DOHH2 (cell line): ENCODE measurements at regions not wholly inside any gene's neighbourhood (a gene's known extent, or its start where the extent isn't known, plus 50 kb on each side); places are given as distances from the start of the nearest gene placed in this dataset.
A peak's percentile ranks its signal among the peaks of the same experiment; 100 is the strongest.

Experiments
- H3F3A ChIP-seq: fragments of 200-600 bp; sonication (generic), shearing (Covaris generic); 2 replicates; pipeline ENCODE4 v1.6.0; 2016; ENCODE audit warnings: antibody characterized with exemption, mild to moderate bottlenecking; ENCODE audit not compliant: control insufficient read depth, insufficient read depth
- H3K27ac ChIP-seq: fragments of 200-600 bp; sonication (generic); 2 replicates; pipeline ENCODE4 v1.5.1; 2014; ENCODE audit warnings: low read depth, mild to moderate bottlenecking, low read length, moderate library complexity
- H3K27me3 ChIP-seq: fragments of 200-600 bp; sonication (generic); 2 replicates; pipeline ENCODE4 v1.6.1; 2014; ENCODE audit warnings: mild to moderate bottlenecking, low read length, mixed read lengths; ENCODE audit not compliant: control insufficient read depth
- H3K36me3 ChIP-seq: fragments of 200-600 bp; sonication (generic); 2 replicates; pipeline ENCODE4 v1.6.1; 2014; ENCODE audit warnings: mild to moderate bottlenecking, low read length, moderate library complexity, mixed read lengths; ENCODE audit not compliant: control insufficient read depth
- H3K4me1 ChIP-seq: fragments of 200-600 bp; sonication (generic); 2 replicates; pipeline ENCODE4 v1.6.1; 2014; ENCODE audit warnings: mild to moderate bottlenecking, low read length, mixed read lengths; ENCODE audit not compliant: control insufficient read depth
- H3K4me2 ChIP-seq: fragments of 200-600 bp; sonication (generic); 2 replicates; pipeline ENCODE4 v1.6.0; 2014; ENCODE audit warnings: mild to moderate bottlenecking, low read length, moderate library complexity
- H3K4me3 ChIP-seq: fragments of 200-600 bp; sonication (generic); 2 replicates; pipeline ENCODE4 v1.5.1; 2014; ENCODE audit warnings: mild to moderate bottlenecking, low read length, mixed read lengths
- H3K79me2 ChIP-seq: fragments of 200-600 bp; sonication (generic); 2 replicates; pipeline ENCODE4 v1.6.1; 2014; ENCODE audit warnings: mild to moderate bottlenecking, low read length, mixed read lengths; ENCODE audit not compliant: control insufficient read depth
- H3K9me2 ChIP-seq: fragments of 200-600 bp; sonication (generic); replicated peaks from 2 replicates; pipeline ENCODE4 v1.6.1; 2014; ENCODE audit warnings: mild to moderate bottlenecking, low read length, mixed read lengths; ENCODE audit not compliant: control insufficient read depth
- H3K9me3 ChIP-seq: fragments of 200-600 bp; sonication (generic); 2 replicates; pipeline ENCODE4 v1.6.1; 2014; ENCODE audit warnings: antibody characterized with exemption, low read length, mixed read lengths; ENCODE audit not compliant: control insufficient read depth, insufficient read depth
- H4K20me1 ChIP-seq: fragments of 200-600 bp; sonication (generic); 2 replicates; pipeline ENCODE4 v1.6.0; 2014; ENCODE audit warnings: low read depth, mild to moderate bottlenecking, antibody characterized with exemption, low read length, moderate library complexity; ENCODE audit not compliant: control insufficient read depth, insufficient read depth
- EZH2phosphoT487 ChIP-seq: fragments of 200-600 bp; sonication (generic); IDR thresholded peaks from 2 replicates; pipeline ENCODE4 v1.6.1; 2017; ENCODE audit warnings: borderline replicate concordance, mild to moderate bottlenecking, antibody characterized with exemption, low read length, moderate library complexity, mixed read lengths
- TF ChIP-seq, protein P1 (sequence below): fragments of 200-600 bp; sonication (generic); IDR thresholded peaks from one replicate; pipeline ENCODE4 v1.5.1; 2014; ENCODE audit warnings: antibody characterized with exemption, mild to moderate bottlenecking, low read depth, low read length; ENCODE audit not compliant: poor library complexity, severe bottlenecking

DNA sequence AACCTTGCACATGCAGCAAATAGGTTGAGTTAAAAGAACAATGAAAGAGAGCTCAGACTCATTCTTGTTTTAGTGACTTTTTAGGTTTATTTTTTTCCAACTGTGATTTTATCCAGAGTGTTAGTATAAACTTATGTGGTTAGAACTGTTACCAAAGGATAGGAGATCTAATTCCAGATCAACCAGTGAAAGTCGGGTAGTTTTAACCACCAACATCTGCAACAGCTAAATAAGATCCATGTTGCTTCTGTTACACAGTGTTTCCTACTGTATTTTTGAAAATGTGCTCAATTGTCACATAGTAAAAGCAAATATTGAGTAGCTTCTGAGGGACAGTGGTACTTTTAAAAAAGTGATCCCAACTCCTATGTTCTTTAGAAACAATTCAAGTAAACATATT lies 53.9 kb upstream of the ARGLU1 start:
- H4K20me1 ChIP-seq = no peaks in the 10 kb centered on the region
- no peaks in the 10 kb centered on the region for H3K9me3 ChIP-seq

DNA sequence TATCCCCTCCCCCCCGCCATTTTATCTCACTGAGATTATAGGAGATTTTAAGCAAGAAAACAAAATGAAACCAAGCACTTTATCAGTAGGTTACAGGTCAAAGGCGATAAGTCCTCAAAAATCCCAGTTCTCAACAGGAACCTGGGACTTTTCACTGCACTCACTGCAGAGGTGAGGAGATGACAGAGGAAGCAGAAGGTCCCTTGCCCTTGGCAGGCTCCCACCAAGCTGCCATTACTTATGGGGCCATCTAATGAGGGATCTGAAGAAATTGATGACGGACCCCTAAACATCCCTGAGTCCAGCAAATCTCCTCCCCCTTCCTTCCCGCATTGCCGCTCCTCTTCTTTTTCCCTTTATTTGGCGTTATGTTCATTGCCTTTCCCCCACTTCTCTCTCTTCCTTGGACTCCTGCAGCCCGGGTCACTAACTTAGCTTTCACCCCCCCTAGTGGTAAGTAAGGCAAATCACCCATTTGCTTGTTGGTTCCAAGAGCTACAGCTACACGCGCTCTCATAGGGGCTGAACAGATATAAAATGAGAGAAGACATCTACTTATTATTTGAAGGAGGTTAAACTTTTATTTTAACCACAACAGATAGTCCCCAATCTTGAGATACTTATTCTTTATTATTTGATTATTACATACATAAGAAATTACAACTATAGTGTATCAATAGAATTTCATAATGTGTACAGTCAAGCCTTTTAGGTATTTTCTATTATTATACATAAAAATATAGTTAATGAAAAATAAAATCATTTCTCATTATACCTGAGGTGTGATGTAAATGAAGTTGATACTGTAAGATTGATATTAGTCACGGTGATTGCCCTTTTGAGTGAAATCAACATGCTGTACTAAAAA lies 52.0 kb upstream of the ARGLU1 start:
- Histone ChIP-seq H4K20me1 (no peaks in the 10 kb centered on the region), H3K9me2 (no peaks in the 10 kb centered on the region), H3K4me1 (no peaks in the 10 kb centered on the region), H3K27me3 (peaks cover 34% of the 10 kb centered on the region), H3K4me3 (no peak overlapping the region), H3K4me2 (no peak overlapping the region), H3F3A (no peaks in the 10 kb centered on the region), H3K36me3 (no peaks in the 10 kb centered on the region), H3K79me2 (no peaks in the 10 kb centered on the region), H3K27ac (no peak overlapping the region), H3K9me3 (no peaks in the 10 kb centered on the region)
- no peak for TF ChIP-seq EZH2phosphoT487
- TF ChIP-seq, protein P1, sequence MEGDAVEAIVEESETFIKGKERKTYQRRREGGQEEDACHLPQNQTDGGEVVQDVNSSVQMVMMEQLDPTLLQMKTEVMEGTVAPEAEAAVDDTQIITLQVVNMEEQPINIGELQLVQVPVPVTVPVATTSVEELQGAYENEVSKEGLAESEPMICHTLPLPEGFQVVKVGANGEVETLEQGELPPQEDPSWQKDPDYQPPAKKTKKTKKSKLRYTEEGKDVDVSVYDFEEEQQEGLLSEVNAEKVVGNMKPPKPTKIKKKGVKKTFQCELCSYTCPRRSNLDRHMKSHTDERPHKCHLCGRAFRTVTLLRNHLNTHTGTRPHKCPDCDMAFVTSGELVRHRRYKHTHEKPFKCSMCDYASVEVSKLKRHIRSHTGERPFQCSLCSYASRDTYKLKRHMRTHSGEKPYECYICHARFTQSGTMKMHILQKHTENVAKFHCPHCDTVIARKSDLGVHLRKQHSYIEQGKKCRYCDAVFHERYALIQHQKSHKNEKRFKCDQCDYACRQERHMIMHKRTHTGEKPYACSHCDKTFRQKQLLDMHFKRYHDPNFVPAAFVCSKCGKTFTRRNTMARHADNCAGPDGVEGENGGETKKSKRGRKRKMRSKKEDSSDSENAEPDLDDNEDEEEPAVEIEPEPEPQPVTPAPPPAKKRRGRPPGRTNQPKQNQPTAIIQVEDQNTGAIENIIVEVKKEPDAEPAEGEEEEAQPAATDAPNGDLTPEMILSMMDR = peak; percentile 78

More for the DNA sequence above, 53.9 kb upstream of the ARGLU1 start:
- Histone ChIP-seq H3K79me2 (no peaks in the 10 kb centered on the region), H3F3A (no peaks in the 10 kb centered on the region), H3K27ac (no peak overlapping the region), H3K4me1 (no peaks in the 10 kb centered on the region), H3K4me3 (no peak overlapping the region), H3K27me3 (peaks cover 34% of the 10 kb centered on the region), H3K9me2 (no peaks in the 10 kb centered on the region), H3K4me2 (no peak overlapping the region), H3K36me3 (no peaks in the 10 kb centered on the region)
- TF ChIP-seq EZH2phosphoT487 = no peak
- TF ChIP-seq, protein P1 = no peak
